H9 (cell line): ENCODE measurements at regions not wholly inside any gene's neighbourhood (a gene's known extent, or its start where the extent isn't known, plus 50 kb on each side); places are given as distances from the start of the nearest gene placed in this dataset.

ENCODE experiments used
- DNase-seq: peaks from one replicate; pipeline ENCODE4 v3.0.0-alpha.2; 2017
- H2AFZ ChIP-seq: one replicate; pipeline ENCODE4 v1.6.1; 2013; ENCODE audit warnings: mild to moderate bottlenecking, low read length, control low read depth, moderate library complexity
- H2AK5ac ChIP-seq: 2 replicates; pipeline ENCODE4 v1.6.1; 2013; ENCODE audit warnings: low read length, control low read depth, mixed read lengths; ENCODE audit not compliant: insufficient read length
- H2BK120ac ChIP-seq: one replicate; pipeline ENCODE4 v1.6.1; 2013; ENCODE audit warnings: low read depth, mild to moderate bottlenecking, low read length, control low read depth, inconsistent platforms; ENCODE audit not compliant: poor library complexity, severe bottlenecking
- H2BK12ac ChIP-seq: 2 replicates; pipeline ENCODE4 v1.6.1; 2013; ENCODE audit warnings: low read length, control low read depth, mixed read lengths, low read depth; ENCODE audit not compliant: insufficient read length
- H2BK15ac ChIP-seq: 2 replicates; pipeline ENCODE4 v1.6.1; 2013; ENCODE audit warnings: low read depth, low read length, control low read depth
- H2BK20ac ChIP-seq: one replicate; pipeline ENCODE4 v1.6.1; 2013; ENCODE audit warnings: low read depth, mild to moderate bottlenecking, low read length, control low read depth, inconsistent platforms; ENCODE audit not compliant: poor library complexity, severe bottlenecking
- H2BK5ac ChIP-seq: 2 replicates; pipeline ENCODE4 v1.6.1; 2013; ENCODE audit warnings: low read length, control low read depth, mixed read lengths; ENCODE audit not compliant: insufficient read length
- H3K14ac ChIP-seq: 2 replicates; pipeline ENCODE4 v1.6.1; 2013; ENCODE audit warnings: low read length, control low read depth; ENCODE audit not compliant: insufficient read depth
- H3K18ac ChIP-seq: 2 replicates; pipeline ENCODE4 v1.6.1; 2013; ENCODE audit warnings: low read depth, mild to moderate bottlenecking, mixed read lengths, low read length, control low read depth; ENCODE audit not compliant: insufficient read length
- H3K23ac ChIP-seq: 2 replicates; pipeline ENCODE4 v1.6.1; 2013; ENCODE audit warnings: low read length, control low read depth, mixed read lengths, low read depth; ENCODE audit not compliant: insufficient read length
- H3K23me2 ChIP-seq: 2 replicates; pipeline ENCODE4 v1.6.1; 2013; ENCODE audit warnings: low read depth, mild to moderate bottlenecking, mixed read lengths, low read length, control low read depth; ENCODE audit not compliant: insufficient read length, poor library complexity, severe bottlenecking
- H3K27ac ChIP-seq: 2 replicates; pipeline ENCODE4 v1.5.1; 2013; ENCODE audit warnings: low read length, control low read depth, mixed read lengths, low read depth; ENCODE audit not compliant: insufficient read length
- H3K27me3 ChIP-seq: 2 replicates; pipeline ENCODE4 v1.6.1; 2013; ENCODE audit warnings: low read length, control low read depth, inconsistent platforms; ENCODE audit not compliant: insufficient read depth
- H3K4ac ChIP-seq: 2 replicates; pipeline ENCODE4 v1.6.1; 2013; ENCODE audit warnings: low read depth, mild to moderate bottlenecking, control low read depth, inconsistent platforms, low read length, moderate library complexity
- H3K4me1 ChIP-seq: 2 replicates; pipeline ENCODE4 v1.6.1; 2013; ENCODE audit warnings: low read length, control low read depth, inconsistent platforms; ENCODE audit not compliant: insufficient read depth
- H3K4me2 ChIP-seq: 2 replicates; pipeline ENCODE4 v1.6.1; 2013; ENCODE audit warnings: low read length, control low read depth, mixed read lengths; ENCODE audit not compliant: insufficient read length, insufficient read depth
- H3K56ac ChIP-seq: 2 replicates; pipeline ENCODE4 v1.6.1; 2013; ENCODE audit warnings: low read depth, mild to moderate bottlenecking, mixed read lengths, low read length, control low read depth; ENCODE audit not compliant: insufficient read length
- H3K79me1 ChIP-seq: 2 replicates; pipeline ENCODE4 v1.6.1; 2013; ENCODE audit warnings: low read depth, mild to moderate bottlenecking, moderate library complexity, low read length, control low read depth, inconsistent platforms; ENCODE audit not compliant: insufficient read depth, poor library complexity, severe bottlenecking
- H3K79me2 ChIP-seq: 2 replicates; pipeline ENCODE4 v1.6.1; 2013; ENCODE audit warnings: low read length, control low read depth, inconsistent platforms; ENCODE audit not compliant: insufficient read depth
- H3K9ac ChIP-seq: 2 replicates; pipeline ENCODE4 v1.6.1; 2013; ENCODE audit warnings: low read length, control low read depth, mixed read lengths; ENCODE audit not compliant: insufficient read length; ENCODE audit errors: extremely low read depth
- H3K9me3 ChIP-seq: one replicate; pipeline ENCODE4 v1.6.1; 2013; ENCODE audit warnings: low read depth, low read length, inconsistent platforms; ENCODE audit not compliant: control insufficient read depth
- H3T11ph ChIP-seq: one replicate; pipeline ENCODE4 v1.6.1; 2013; ENCODE audit warnings: mild to moderate bottlenecking, low read length, control low read depth, inconsistent platforms
- H4K20me1 ChIP-seq: one replicate; pipeline ENCODE4 v1.6.1; 2013; ENCODE audit not compliant: control insufficient read depth, insufficient read length, insufficient read depth
- H4K5ac ChIP-seq: 2 replicates; pipeline ENCODE4 v1.6.1; 2013; ENCODE audit warnings: low read depth, mild to moderate bottlenecking, mixed read lengths, low read length, control low read depth; ENCODE audit not compliant: insufficient read length
- H4K8ac ChIP-seq: replicated peaks from 2 replicates; pipeline ENCODE4 v1.6.1; 2013; ENCODE audit warnings: low read length, control low read depth, mixed read lengths, low read depth; ENCODE audit not compliant: insufficient read length
- H4K91ac ChIP-seq: 2 replicates; pipeline ENCODE4 v1.6.1; 2013; ENCODE audit warnings: low read depth, mild to moderate bottlenecking, moderate library complexity, mixed read lengths, low read length, control low read depth; ENCODE audit not compliant: insufficient read length
- H3K27ac Mint-ChIP-seq, 3 experiments: 2 replicates in 2 of 3; 3 replicates in 1 of 3; pipeline ENCODE4 v1.8.0; 2020 to 2021; ENCODE audit warnings: mixed read lengths in 3 of 3, mild to moderate bottlenecking in 1 of 3, moderate library complexity in 1 of 3
- H3K27me3 Mint-ChIP-seq: 2 replicates; pipeline ENCODE4 v1.8.0; 2021; ENCODE audit warnings: low read depth, mild to moderate bottlenecking, moderate library complexity, mixed read lengths
- H3K36me3 Mint-ChIP-seq, 3 experiments: 2 replicates in 2 of 3; 3 replicates in 1 of 3; pipeline ENCODE4 v1.8.0; 2020 to 2021; ENCODE audit warnings: low read depth in 3 of 3, mixed read lengths in 3 of 3; ENCODE audit not compliant: insufficient read depth in 1 of 3
- H3K4me1 Mint-ChIP-seq, 2 experiments: 2 replicates each; pipeline ENCODE4 v1.8.0; 2020; ENCODE audit warnings: mixed read lengths in 2 of 2
- H3K4me3 Mint-ChIP-seq, 2 experiments: 2 replicates in 1 of 2; 3 replicates in 1 of 2; pipeline ENCODE4 v1.8.0; 2020 to 2021; ENCODE audit warnings: mild to moderate bottlenecking in 2 of 2, mixed read lengths in 2 of 2, moderate library complexity in 1 of 2
- H3K9me3 Mint-ChIP-seq, 2 experiments: 2 replicates in 1 of 2; 3 replicates in 1 of 2; pipeline ENCODE4 v1.8.0; 2020; ENCODE audit warnings: mild to moderate bottlenecking in 2 of 2, mixed read lengths in 2 of 2, moderate library complexity in 1 of 2
- CTCF ChIP-seq: fragments of 200-600 bp; sonication (generic); conservative IDR thresholded peaks from 3 replicates; pipeline ENCODE4 v1.8.0; 2021; ENCODE audit warnings: antibody characterized with exemption, mild to moderate bottlenecking
- WGBS: extraction: QIAGEN DNeasy Blood & Tissue Kit; methylation state at CpG from one replicate; pipeline ENCODE4 v1.1.7; 2013; ENCODE audit warnings: missing lambda C conversion rate, low lambda C conversion rate, mixed read lengths; ENCODE audit not compliant: insufficient read length; ENCODE audit errors: extremely low coverage; 5-methylcytosine and 5-hydroxymethylcytosine counted together

DNA sequence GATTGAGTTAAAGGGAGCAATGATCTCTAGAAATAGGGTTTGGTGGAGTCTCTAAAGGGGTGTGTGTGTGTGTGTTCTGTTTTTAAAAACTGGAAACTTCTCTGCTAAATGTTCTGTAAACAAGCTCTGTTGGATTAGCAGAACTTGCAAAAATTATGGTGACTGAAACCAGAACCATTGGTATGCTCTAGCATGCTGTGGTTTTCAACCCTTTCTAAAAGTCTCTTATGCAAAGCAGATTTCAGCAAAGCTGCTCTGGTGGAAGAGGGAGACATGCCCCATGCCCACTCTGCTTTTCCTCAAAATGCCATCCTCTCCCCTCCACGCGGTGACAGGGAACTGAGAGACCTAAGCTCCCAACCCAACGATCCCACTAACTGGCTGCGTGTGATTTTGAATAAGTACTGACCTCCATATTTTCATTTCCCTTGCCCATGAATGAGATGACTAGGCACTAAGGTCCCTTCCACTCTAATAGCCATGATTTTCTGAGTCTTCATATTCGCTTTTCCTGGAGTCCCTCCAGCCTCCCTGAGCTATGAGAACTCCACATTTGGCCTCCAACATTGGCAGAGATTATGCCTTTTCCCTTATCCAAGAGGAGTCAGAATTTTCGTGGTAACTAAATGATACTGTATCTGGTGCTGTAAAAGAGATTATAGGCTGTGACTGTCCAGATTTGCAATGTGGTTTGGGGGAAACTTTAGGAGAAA is 117.3 kb upstream of the PALS2 start:
- no peaks in the 10 kb centered on the region for H3K9me3 Mint-ChIP-seq
- no peak for DNase-seq
- Histone ChIP-seq H3K14ac (no peak overlapping the region), H3K4me2 (no peak overlapping the region), H2BK20ac (no peak overlapping the region), H3K9me3 (no peaks in the 10 kb centered on the region), H3K27ac (no peak overlapping the region), H4K91ac (no peak overlapping the region), H4K8ac (no peak overlapping the region), H3K27me3 (no peaks in the 10 kb centered on the region), H2BK12ac (no peak overlapping the region), H3K23me2 (no peaks in the 10 kb centered on the region), H2AFZ (no peak overlapping the region), H2BK15ac (no peak overlapping the region), H3T11ph (no peak overlapping the region), H3K23ac (no peak overlapping the region), H3K56ac (no peak overlapping the region), H3K79me1 (no peaks in the 10 kb centered on the region), H3K18ac (no peak overlapping the region), H2AK5ac (no peak overlapping the region), H4K5ac (no peak overlapping the region), H2BK5ac (no peak overlapping the region), H3K4ac (no peak overlapping the region), H3K4me1 (peaks cover 4% of the 10 kb centered on the region; the same call in 1 of the 2 replicates), H3K9ac (no peak overlapping the region), H2BK120ac (no peak overlapping the region), H3K79me2 (no peaks in the 10 kb centered on the region), H4K20me1 (no peaks in the 10 kb centered on the region)
- H3K27ac Mint-ChIP-seq, result no peak overlapping the region
- H3K36me3 Mint-ChIP-seq, result no peaks in the 10 kb centered on the region
- H3K4me1 Mint-ChIP-seq, result peaks cover 9% of the 10 kb centered on the region in 2 experiments
- H3K4me3 Mint-ChIP-seq, result no peak overlapping the region
- no peak for TF ChIP-seq CTCF
- H3K27me3 Mint-ChIP-seq, result peaks cover 17% of the 10 kb centered on the region
- WGBS, result no CpG with 5 or more reads among the region's 6 CpGs
